Panc1 (cell line): ENCODE measurements at regions not wholly inside any gene's neighbourhood (a gene's known extent, or its start where the extent isn't known, plus 50 kb on each side); places are given as distances from the start of the nearest gene placed in this dataset.

Experiments used
- ATAC-seq: fragments of 200-7000 bp; cut with Tn5 transposase; 2 replicates; pipeline ENCODE4 v1.9.1; 2020; ENCODE audit warnings: mild to moderate bottlenecking, moderate library complexity
- BruUV-seq: library from RNA; stranded (reverse); fragments of 400-500 nt; replicated peaks from 2 replicates; lab custom pipeline; 2021; lab: Mats Ljungman, UMichigan
- CTCF ChIA-PET: fragments of 300-600 bp; sonication (Branson Sonifier 250); formaldehyde crosslinking; loops from one replicate; lab custom pipeline; 2022; ENCODE audit warnings: antibody characterized with exemption; lab: Charles Lee
- POLR2A ChIA-PET: fragments of 300-600 bp; sonication (Branson Sonifier 250); formaldehyde crosslinking; loops from one replicate; lab custom pipeline; 2022; ENCODE audit warnings: antibody characterized with exemption; lab: Charles Lee
- DNase-seq: peaks from one replicate; pipeline ENCODE4 v3.0.0-alpha.2; 2010; ENCODE audit warnings: low read depth, low spot score
- H3K27ac ChIP-seq: 2 replicates; pipeline ENCODE4 v1.5.1; 2011; ENCODE audit warnings: mild to moderate bottlenecking, low read length, inconsistent platforms
- H3K27me3 ChIP-seq: fragments of 200-500 bp; sonication (Bioruptor generic); 2 replicates; pipeline ENCODE4 v1.6.0; 2014; ENCODE audit warnings: low read length, inconsistent platforms; ENCODE audit not compliant: control insufficient read depth, insufficient read depth
- H3K36me3 ChIP-seq: fragments of 200-500 bp; sonication (Bioruptor generic); 2 replicates; pipeline ENCODE4 v1.5.1; 2014; ENCODE audit warnings: inconsistent platforms, mild to moderate bottlenecking, low read length, moderate library complexity; ENCODE audit not compliant: control insufficient read depth, insufficient read depth
- H3K4me1 ChIP-seq: 2 replicates; pipeline ENCODE4 v1.5.1; 2011; ENCODE audit warnings: inconsistent platforms, mild to moderate bottlenecking, low read length, moderate library complexity; ENCODE audit not compliant: control insufficient read depth, insufficient read depth
- H3K4me3 ChIP-seq, 2 experiments: 2 replicates each; pipeline ENCODE4 v1.5.1; 2011 to 2012; ENCODE audit warnings: low read depth in 2 of 2, low read length in 2 of 2, mild to moderate bottlenecking in 2 of 2, inconsistent platforms in 1 of 2, moderate library complexity in 1 of 2
- H3K9me3 ChIP-seq: fragments of 200-500 bp; sonication (Bioruptor generic); 2 replicates; pipeline ENCODE4 v1.5.1; 2014; ENCODE audit warnings: low read depth, mild to moderate bottlenecking, inconsistent platforms, low read length, moderate library complexity; ENCODE audit not compliant: control insufficient read depth, insufficient read depth
- POLR2AphosphoS5 ChIP-seq: IDR thresholded peaks from 2 replicates; pipeline ENCODE4 v1.6.1; 2012; ENCODE audit warnings: mild to moderate bottlenecking, low read depth, low read length, moderate library complexity
- SIN3A ChIP-seq: IDR thresholded peaks from 2 replicates; pipeline ENCODE4 v1.6.1; 2012; ENCODE audit warnings: low read depth, mild to moderate bottlenecking, low read length, moderate library complexity, borderline replicate concordance; ENCODE audit not compliant: insufficient read depth
- TCF7L2 ChIP-seq: IDR thresholded peaks from 2 replicates; pipeline ENCODE4 v1.6.1; 2011; ENCODE audit warnings: mild to moderate bottlenecking, low read depth, low read length, inconsistent platforms
- in situ Hi-C: cut with HindIII; loops from 2 replicates; pipeline ENCODE4 v1.10.0; 2016; ENCODE audit warnings: low sequenced_read_pairs, low pct_unique_long_range_greater_than_20kb
- intact Hi-C: fragments of 100-400 bp; cut with micrococcal nuclease; formaldehyde crosslinking; loops from one replicate; pipeline ENCODE4 v1.10.0; 2022; ENCODE audit not compliant: unreplicated experiment
- TF ChIP-seq, protein P1 (sequence below), 2 experiments: IDR thresholded peaks; 2 replicates each; pipeline ENCODE4 v1.6.1; 2011 to 2012; ENCODE audit warnings: low read depth in 2 of 2, control low read depth in 1 of 2, low read length in 1 of 2, mild to moderate bottlenecking in 1 of 2, moderate library complexity in 1 of 2; ENCODE audit not compliant: insufficient read depth in 1 of 2
- TF ChIP-seq, protein P2 (sequence below): fragments of 450-650 bp; IDR thresholded peaks from 2 replicates; pipeline ENCODE4 v1.5.1; 2017; ENCODE audit warnings: mild to moderate bottlenecking

DNA sequence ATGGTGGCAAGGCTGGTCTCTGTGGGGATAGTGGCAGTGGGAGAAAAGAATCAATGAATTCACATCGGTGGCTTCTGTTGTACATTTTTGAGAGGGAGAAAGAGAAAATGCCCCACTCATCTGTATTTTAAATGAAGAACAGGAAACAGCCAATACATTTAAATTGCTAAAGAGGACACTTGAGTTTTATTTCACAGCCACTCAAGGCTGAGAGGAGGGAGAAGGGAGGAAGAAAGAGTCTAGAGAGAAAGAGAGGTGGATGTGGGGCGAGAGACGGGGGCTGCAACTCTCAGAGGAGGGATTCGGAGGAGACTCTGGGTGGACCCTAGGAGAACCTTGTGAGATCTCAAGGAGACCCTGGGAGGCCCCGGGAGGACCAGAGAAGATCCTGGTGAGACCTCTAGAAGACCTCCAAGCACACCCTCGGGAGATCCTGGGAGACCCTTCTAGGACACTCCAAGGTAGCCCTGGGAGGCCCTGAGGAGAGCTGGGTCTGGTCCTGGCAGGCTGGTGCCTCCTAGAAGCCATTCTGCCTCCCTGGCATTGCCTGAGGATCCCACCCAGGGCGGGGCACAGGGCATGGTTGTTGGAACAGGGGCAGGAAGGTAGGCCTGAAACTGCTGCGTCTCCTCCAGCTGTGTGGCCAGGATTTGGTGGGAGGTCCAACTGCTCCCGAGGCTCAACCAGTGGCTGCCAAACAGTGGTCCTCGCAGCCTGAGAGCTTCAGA lies 91.0 kb upstream of the SHISAL1 start:
- CTCF ChIA-PET = no interaction called here
- Histone ChIP-seq H3K9me3 (no peaks in the 10 kb centered on the region), H3K36me3 (no peaks in the 10 kb centered on the region), H3K27me3 (no peaks in the 10 kb centered on the region), H3K4me3 (no peak overlapping the region), H3K27ac (no peak overlapping the region), H3K4me1 (no peaks in the 10 kb centered on the region)
- in situ Hi-C loops (no loop called here), intact Hi-C loops (no loop called here)
- DNase-seq = no peak
- BruUV-seq = no TSS peak
- no peak for ATAC-seq
- POLR2A ChIA-PET = no interaction called here
- TF ChIP-seq SIN3A (no peak), POLR2AphosphoS5 (no peak), TCF7L2 (no peak)
- TF ChIP-seq, protein P1, sequence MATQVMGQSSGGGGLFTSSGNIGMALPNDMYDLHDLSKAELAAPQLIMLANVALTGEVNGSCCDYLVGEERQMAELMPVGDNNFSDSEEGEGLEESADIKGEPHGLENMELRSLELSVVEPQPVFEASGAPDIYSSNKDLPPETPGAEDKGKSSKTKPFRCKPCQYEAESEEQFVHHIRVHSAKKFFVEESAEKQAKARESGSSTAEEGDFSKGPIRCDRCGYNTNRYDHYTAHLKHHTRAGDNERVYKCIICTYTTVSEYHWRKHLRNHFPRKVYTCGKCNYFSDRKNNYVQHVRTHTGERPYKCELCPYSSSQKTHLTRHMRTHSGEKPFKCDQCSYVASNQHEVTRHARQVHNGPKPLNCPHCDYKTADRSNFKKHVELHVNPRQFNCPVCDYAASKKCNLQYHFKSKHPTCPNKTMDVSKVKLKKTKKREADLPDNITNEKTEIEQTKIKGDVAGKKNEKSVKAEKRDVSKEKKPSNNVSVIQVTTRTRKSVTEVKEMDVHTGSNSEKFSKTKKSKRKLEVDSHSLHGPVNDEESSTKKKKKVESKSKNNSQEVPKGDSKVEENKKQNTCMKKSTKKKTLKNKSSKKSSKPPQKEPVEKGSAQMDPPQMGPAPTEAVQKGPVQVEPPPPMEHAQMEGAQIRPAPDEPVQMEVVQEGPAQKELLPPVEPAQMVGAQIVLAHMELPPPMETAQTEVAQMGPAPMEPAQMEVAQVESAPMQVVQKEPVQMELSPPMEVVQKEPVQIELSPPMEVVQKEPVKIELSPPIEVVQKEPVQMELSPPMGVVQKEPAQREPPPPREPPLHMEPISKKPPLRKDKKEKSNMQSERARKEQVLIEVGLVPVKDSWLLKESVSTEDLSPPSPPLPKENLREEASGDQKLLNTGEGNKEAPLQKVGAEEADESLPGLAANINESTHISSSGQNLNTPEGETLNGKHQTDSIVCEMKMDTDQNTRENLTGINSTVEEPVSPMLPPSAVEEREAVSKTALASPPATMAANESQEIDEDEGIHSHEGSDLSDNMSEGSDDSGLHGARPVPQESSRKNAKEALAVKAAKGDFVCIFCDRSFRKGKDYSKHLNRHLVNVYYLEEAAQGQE (IDR thresholded peaks at IDR 0.05; ENCODE audit: insufficient read depth in 1 of 2, low read depth in 2 of 2, low read length in 1 of 2) = no peak
- TF ChIP-seq, protein P2, sequence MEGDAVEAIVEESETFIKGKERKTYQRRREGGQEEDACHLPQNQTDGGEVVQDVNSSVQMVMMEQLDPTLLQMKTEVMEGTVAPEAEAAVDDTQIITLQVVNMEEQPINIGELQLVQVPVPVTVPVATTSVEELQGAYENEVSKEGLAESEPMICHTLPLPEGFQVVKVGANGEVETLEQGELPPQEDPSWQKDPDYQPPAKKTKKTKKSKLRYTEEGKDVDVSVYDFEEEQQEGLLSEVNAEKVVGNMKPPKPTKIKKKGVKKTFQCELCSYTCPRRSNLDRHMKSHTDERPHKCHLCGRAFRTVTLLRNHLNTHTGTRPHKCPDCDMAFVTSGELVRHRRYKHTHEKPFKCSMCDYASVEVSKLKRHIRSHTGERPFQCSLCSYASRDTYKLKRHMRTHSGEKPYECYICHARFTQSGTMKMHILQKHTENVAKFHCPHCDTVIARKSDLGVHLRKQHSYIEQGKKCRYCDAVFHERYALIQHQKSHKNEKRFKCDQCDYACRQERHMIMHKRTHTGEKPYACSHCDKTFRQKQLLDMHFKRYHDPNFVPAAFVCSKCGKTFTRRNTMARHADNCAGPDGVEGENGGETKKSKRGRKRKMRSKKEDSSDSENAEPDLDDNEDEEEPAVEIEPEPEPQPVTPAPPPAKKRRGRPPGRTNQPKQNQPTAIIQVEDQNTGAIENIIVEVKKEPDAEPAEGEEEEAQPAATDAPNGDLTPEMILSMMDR = no peak

DNA sequence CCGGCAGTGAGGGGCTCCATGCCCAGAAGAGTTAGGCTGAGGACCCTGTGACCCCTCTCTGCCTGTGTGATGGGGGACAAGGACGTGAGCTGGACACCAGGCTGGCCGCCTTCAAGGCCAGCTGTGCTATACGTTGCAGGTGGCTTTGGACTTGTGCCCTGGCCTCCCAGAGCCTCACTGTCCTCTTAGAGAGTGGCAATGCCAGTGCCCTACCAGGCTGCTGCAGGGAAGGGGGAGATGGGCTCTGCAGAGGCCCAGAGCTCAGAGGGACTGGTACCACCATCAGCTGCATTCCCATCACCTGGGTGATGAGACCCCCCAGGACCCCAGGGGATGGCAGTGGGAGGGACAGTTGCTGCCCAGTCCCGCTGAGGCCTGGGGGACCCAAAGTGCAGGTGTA lies 90.4 kb upstream of the SHISAL1 start:
- no TSS peak for BruUV-seq
- POLR2A ChIA-PET = no interaction called here
- no peak for ATAC-seq
- in situ Hi-C loops (no loop called here), intact Hi-C loops (no loop called here)
- TF ChIP-seq SIN3A (no peak), POLR2AphosphoS5 (no peak), TCF7L2 (no peak)
- TF ChIP-seq, protein P2 = no peak
- TF ChIP-seq, protein P1 (IDR thresholded peaks at IDR 0.05; ENCODE audit: insufficient read depth in 1 of 2, low read depth in 2 of 2, low read length in 1 of 2) = no peak
- CTCF ChIA-PET = no interaction called here
- H3K36me3 ChIP-seq = no peaks in the 10 kb centered on the region
- no peaks in the 10 kb centered on the region for H3K9me3 ChIP-seq
- H3K4me3 ChIP-seq = no peak overlapping the region
- H3K27ac ChIP-seq = no peak overlapping the region
- no peaks in the 10 kb centered on the region for H3K27me3 ChIP-seq
- H3K4me1 ChIP-seq = no peaks in the 10 kb centered on the region
- no peak for DNase-seq
